IMR-90 (cell line): ENCODE measurements at regions not wholly inside any gene's neighbourhood (a gene's known extent, or its start where the extent isn't known, plus 50 kb on each side); places are given as distances from the start of the nearest gene placed in this dataset.

ENCODE experiments used
- ATAC-seq: fragments of 200-7000 bp; cut with Tn5 transposase; 2 replicates; pipeline ENCODE4 v1.9.1; 2020; ENCODE audit warnings: low read depth, mild to moderate bottlenecking, moderate library complexity
- BruUV-seq: library from RNA; stranded (reverse); fragments of 400-500 nt; replicated peaks from 2 replicates; lab custom pipeline; 2021; lab: Mats Ljungman, UMichigan
- CTCF ChIA-PET: fragments of 300-600 bp; formaldehyde crosslinking; extraction: SDS; loops from one replicate; lab custom pipeline; 2021; ENCODE audit warnings: antibody characterized with exemption; lab: Yijun Ruan, JAX
- POLR2A ChIA-PET: fragments of 300-600 bp; sonication (Branson Sonifier 250); formaldehyde crosslinking; loops from one replicate; lab custom pipeline; 2022; ENCODE audit warnings: antibody characterized with exemption; ENCODE audit not compliant: unreplicated experiment; lab: Charles Lee
- DNase-seq: peaks from one replicate; pipeline ENCODE4 v3.0.0; 2013
- H2AFZ ChIP-seq: replicated peaks from 2 replicates; pipeline ENCODE3; 2013; ENCODE audit warnings: low read length, mild to moderate bottlenecking; ENCODE audit not compliant: poor library complexity
- H2AK5ac ChIP-seq: 2 replicates; pipeline ENCODE4 v1.6.1; 2013; ENCODE audit warnings: low read depth, low read length, inconsistent platforms
- H2AK9ac ChIP-seq: replicated peaks from 2 replicates; pipeline ENCODE3; 2013; ENCODE audit warnings: mild to moderate bottlenecking, low read depth, low read length, moderate library complexity; ENCODE audit not compliant: poor library complexity
- H2BK120ac ChIP-seq: 2 replicates; pipeline ENCODE4 v1.6.1; 2013; ENCODE audit warnings: low read depth, low read length, inconsistent platforms
- H2BK15ac ChIP-seq: 3 replicates; pipeline ENCODE4 v1.6.1; 2013; ENCODE audit warnings: low read depth, low read length, inconsistent platforms
- H2BK20ac ChIP-seq: 2 replicates; pipeline ENCODE4 v1.6.1; 2013; ENCODE audit warnings: low read depth, mild to moderate bottlenecking, inconsistent platforms, low read length, moderate library complexity
- H2BK5ac ChIP-seq: 2 replicates; pipeline ENCODE4 v1.6.1; 2013; ENCODE audit warnings: mild to moderate bottlenecking, low read depth, low read length, inconsistent platforms; ENCODE audit not compliant: poor library complexity, severe bottlenecking
- H3K14ac ChIP-seq: replicated peaks from 2 replicates; pipeline ENCODE4 v1.6.1; 2013; ENCODE audit warnings: low read depth, low read length, inconsistent platforms
- H3K18ac ChIP-seq: 2 replicates; pipeline ENCODE4 v1.6.1; 2013; ENCODE audit warnings: low read depth, low read length, control low read depth
- H3K23ac ChIP-seq: 2 replicates; pipeline ENCODE4 v1.6.1; 2013; ENCODE audit warnings: low read depth, low read length, inconsistent platforms
- H3K27ac ChIP-seq: 2 replicates; pipeline ENCODE4 v1.5.1; 2013; ENCODE audit warnings: mild to moderate bottlenecking, control low read depth, low read length; ENCODE audit not compliant: insufficient read depth
- H3K27me3 ChIP-seq: 2 replicates; pipeline ENCODE4 v1.6.1; 2013; ENCODE audit warnings: low read length; ENCODE audit not compliant: control insufficient read depth, insufficient read depth
- H3K36me3 ChIP-seq: 2 replicates; pipeline ENCODE4 v1.6.1; 2013; ENCODE audit warnings: low read length, mixed read lengths; ENCODE audit not compliant: control insufficient read depth, insufficient read depth
- H3K4ac ChIP-seq: 2 replicates; pipeline ENCODE4 v1.6.1; 2013; ENCODE audit warnings: low read depth, low read length, inconsistent platforms
- H3K4me1 ChIP-seq: 2 replicates; pipeline ENCODE4 v1.6.1; 2013; ENCODE audit warnings: low read length, mixed read lengths; ENCODE audit not compliant: control insufficient read depth, insufficient read depth
- H3K4me2 ChIP-seq: 2 replicates; pipeline ENCODE4 v1.6.1; 2013; ENCODE audit warnings: low read depth, mild to moderate bottlenecking, control low read depth, low read length, moderate library complexity
- H3K4me3 ChIP-seq: 2 replicates; pipeline ENCODE4 v1.5.1; 2013; ENCODE audit warnings: low read depth, mild to moderate bottlenecking, control low read depth, low read length, moderate library complexity; ENCODE audit not compliant: insufficient read depth
- H3K56ac ChIP-seq: 2 replicates; pipeline ENCODE4 v1.6.1; 2013; ENCODE audit warnings: low read length, inconsistent platforms; ENCODE audit not compliant: insufficient read depth; ENCODE audit errors: extremely low read depth
- H3K79me1 ChIP-seq, 2 experiments: 2 replicates each; pipeline ENCODE4 v1.6.1; 2013; ENCODE audit warnings: low read length in 2 of 2, inconsistent platforms in 1 of 2, low read depth in 1 of 2
- H3K9ac ChIP-seq: 2 replicates; pipeline ENCODE4 v1.6.1; 2013; ENCODE audit warnings: low read depth, low read length, control low read depth
- H3K9me1 ChIP-seq: 2 replicates; pipeline ENCODE4 v1.6.1; 2013; ENCODE audit warnings: low read length, inconsistent platforms; ENCODE audit not compliant: insufficient read depth
- H3K9me3 ChIP-seq: 2 replicates; pipeline ENCODE4 v1.6.1; 2013; ENCODE audit warnings: low read length; ENCODE audit not compliant: control insufficient read depth, insufficient read depth
- H4K20me1 ChIP-seq: 2 replicates; pipeline ENCODE4 v1.6.1; 2013; ENCODE audit warnings: low read length, inconsistent platforms; ENCODE audit not compliant: insufficient read depth
- H4K5ac ChIP-seq: 2 replicates; pipeline ENCODE4 v1.6.1; 2013; ENCODE audit warnings: mild to moderate bottlenecking, low read depth, low read length, control low read depth
- H4K8ac ChIP-seq, 2 experiments: 2 replicates each; pipeline ENCODE4 v1.6.1; 2013; ENCODE audit warnings: low read depth in 2 of 2, low read length in 2 of 2, control low read depth in 1 of 2, inconsistent platforms in 1 of 2
- H4K91ac ChIP-seq: 2 replicates; pipeline ENCODE4 v1.6.1; 2013; ENCODE audit warnings: low read depth, low read length, inconsistent platforms; ENCODE audit not compliant: insufficient read depth
- BHLHE40 ChIP-seq: fragments of 150-350 bp; IDR thresholded peaks from 2 replicates; pipeline ENCODE4 v1.6.1; 2016; ENCODE audit warnings: mild to moderate bottlenecking, low read depth, low read length
- CEBPB ChIP-seq: IDR thresholded peaks from 2 replicates; pipeline ENCODE4 v1.6.1; 2012; ENCODE audit warnings: low read depth, low read length, improper control_type of control experiment
- CHD1 ChIP-seq: IDR thresholded peaks from 2 replicates; pipeline ENCODE4 v1.6.1; 2012; ENCODE audit warnings: low read depth, low read length, improper control_type of control experiment
- CTCF ChIP-seq: conservative IDR thresholded peaks from 2 replicates; pipeline ENCODE4 v1.5.1; 2012; ENCODE audit warnings: mild to moderate bottlenecking, low read depth, low read length, improper control_type of control experiment
- ELK1 ChIP-seq: fragments of 150-350 bp; IDR thresholded peaks from 2 replicates; pipeline ENCODE4 v1.6.1; 2016; ENCODE audit warnings: low read depth, mild to moderate bottlenecking, low read length, moderate library complexity, borderline replicate concordance
- FOS ChIP-seq: fragments of 150-350 bp; IDR thresholded peaks from 2 replicates; pipeline ENCODE4 v1.6.1; 2016; ENCODE audit warnings: low read depth, low read length
- MAFK ChIP-seq: IDR thresholded peaks from 2 replicates; pipeline ENCODE4 v1.6.1; 2012; ENCODE audit warnings: low read depth, low read length, improper control_type of control experiment
- MAZ ChIP-seq: IDR thresholded peaks from 2 replicates; pipeline ENCODE4 v1.6.1; 2012; ENCODE audit warnings: low read depth, mild to moderate bottlenecking, low read length, improper control_type of control experiment, moderate library complexity, borderline replicate concordance
- MXI1 ChIP-seq: IDR thresholded peaks from 2 replicates; pipeline ENCODE4 v1.6.1; 2012; ENCODE audit warnings: low read depth, mild to moderate bottlenecking, low read length, moderate library complexity, borderline replicate concordance
- NFE2L2 ChIP-seq: fragments of 150-350 bp; IDR thresholded peaks from 2 replicates; pipeline ENCODE4 v1.6.1; 2016; ENCODE audit warnings: low read depth, mild to moderate bottlenecking, low read length
- POLR2A ChIP-seq: IDR thresholded peaks from 2 replicates; pipeline ENCODE4 v1.6.1; 2012; ENCODE audit warnings: mild to moderate bottlenecking, low read depth, low read length
- RAD21 ChIP-seq: IDR thresholded peaks from 2 replicates; pipeline ENCODE4 v1.6.1; 2012; ENCODE audit warnings: low read length, improper control_type of control experiment
- RCOR1 ChIP-seq: IDR thresholded peaks from 2 replicates; pipeline ENCODE4 v1.6.1; 2012; ENCODE audit warnings: mild to moderate bottlenecking, low read length, improper control_type of control experiment; ENCODE audit not compliant: insufficient replicate concordance
- RFX5 ChIP-seq: IDR thresholded peaks from 2 replicates; pipeline ENCODE4 v1.8.0; 2012; ENCODE audit warnings: low read depth, mild to moderate bottlenecking, low read length, moderate library complexity
- SMC3 ChIP-seq: fragments of 150-350 bp; IDR thresholded peaks from 2 replicates; pipeline ENCODE4 v1.6.1; 2016; ENCODE audit warnings: low read depth, mild to moderate bottlenecking, antibody characterized with exemption, low read length, moderate library complexity
- USF2 ChIP-seq: fragments of 150-350 bp; IDR thresholded peaks from 2 replicates; pipeline ENCODE4 v1.6.1; 2017; ENCODE audit warnings: mild to moderate bottlenecking, antibody characterized with exemption, low read length, low read depth
- dilution Hi-C: fragments of 300-500 bp; cut with HindIII; formaldehyde crosslinking; loops from one replicate; pipeline ENCODE4 v1.14.3; 2018; ENCODE audit warnings: low sequenced_read_pairs; ENCODE audit not compliant: unreplicated experiment
- in situ Hi-C: fragments of 300-500 bp; cut with MboI; formaldehyde crosslinking; loops from 3 replicates; pipeline ENCODE4 v1.14.3; 2019; ENCODE audit warnings: low sequenced_read_pairs, inconsistent platforms, mixed read lengths
- intact Hi-C: fragments of 100-400 bp; cut with micrococcal nuclease; formaldehyde crosslinking; loops from 2 replicates; pipeline ENCODE4 v1.10.0; 2022

GRCh38 chr14:30251017-30251416 lies 307.9 kb upstream of the G2E3 start:
- Histone ChIP-seq H4K91ac (no peak overlapping the region), H2BK20ac (no peak overlapping the region), H3K9me1 (no peaks in the 10 kb centered on the region), H2AK9ac (no peak overlapping the region), H3K27me3 (no peaks in the 10 kb centered on the region), H3K79me1 (no peaks in the 10 kb centered on the region), H3K4ac (no peak overlapping the region), H3K14ac (no peak overlapping the region), H3K56ac (no peak overlapping the region), H4K20me1 (no peaks in the 10 kb centered on the region), H3K23ac (no peak overlapping the region), H2BK15ac (no peak overlapping the region), H3K4me2 (no peak overlapping the region), H2AFZ (no peak overlapping the region), H3K36me3 (no peaks in the 10 kb centered on the region), H3K18ac (no peak overlapping the region), H2BK120ac (no peak overlapping the region), H2BK5ac (no peak overlapping the region), H3K4me3 (no peak overlapping the region), H4K8ac (no peak overlapping the region), H4K5ac (no peak overlapping the region), H3K4me1 (peaks cover 3% of the 10 kb centered on the region; the same call in 1 of the 2 replicates), H2AK5ac (no peak overlapping the region), H3K27ac (no peak overlapping the region), H3K9me3 (no peaks in the 10 kb centered on the region), H3K9ac (no peak overlapping the region)
- in situ Hi-C loops (no loop called here), dilution Hi-C loops (no loop called here), intact Hi-C loops (no loop called here)
- no TSS peak for BruUV-seq
- POLR2A ChIA-PET, result no interaction called here
- TF ChIP-seq USF2 (no peak), POLR2A (no peak), CHD1 (no peak), MAZ (no peak), CEBPB (no peak), ELK1 (no peak), BHLHE40 (no peak), CTCF (no peak), RFX5 (no peak), SMC3 (no peak), RCOR1 (no peak), NFE2L2 (no peak), MXI1 (no peak), FOS (no peak), RAD21 (no peak), MAFK (no peak)
- ATAC-seq (no peak), DNase-seq (no peak)
- CTCF ChIA-PET, result no interaction called here
